GM12872 (cell line): ENCODE measurements at regions not wholly inside any gene's neighbourhood (a gene's known extent, or its start where the extent isn't known, plus 50 kb on each side); places are given as distances from the start of the nearest gene placed in this dataset.

Source experiments
- CTCF ChIP-seq: IDR thresholded peaks from 3 replicates; pipeline ENCODE4 v1.5.1; 2011; ENCODE audit warnings: low read depth, mild to moderate bottlenecking, low read length, moderate library complexity; ENCODE audit not compliant: insufficient read depth

DNA sequence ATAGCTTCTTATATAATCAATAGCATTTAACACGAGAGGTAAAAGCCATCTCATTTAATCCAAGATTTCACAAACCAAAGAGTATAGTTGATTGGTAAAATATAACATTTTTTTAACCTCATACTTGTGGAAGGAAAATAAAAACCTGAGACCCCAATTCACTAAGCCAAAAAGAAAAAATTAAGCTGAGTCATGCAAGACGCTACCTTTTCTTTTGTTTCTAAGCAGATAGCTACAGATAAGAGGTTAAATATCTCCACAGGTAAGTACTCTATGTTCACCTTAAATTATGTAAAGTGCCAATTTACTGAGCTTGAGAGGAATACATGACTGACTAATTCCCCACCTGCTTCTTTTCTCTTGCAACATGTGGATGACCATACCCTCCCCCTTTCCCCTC is 656.4 kb downstream of the MECOM start:
- TF ChIP-seq CTCF, result no peak

- TF ChIP-seq CTCF, result no peak
Measured at GRCh38 chr3:169002689-169003088, 660.8 kb downstream of the MECOM start.

- no peak for TF ChIP-seq CTCF
Measured at GRCh38 chr3:168998792-168999191, 664.7 kb downstream of the MECOM start.

GRCh38 chr3:168997488-168997887 is 666.0 kb downstream of the MECOM start:
- no peak for TF ChIP-seq CTCF

GRCh38 chr3:168996622-168997021 is 666.9 kb downstream of the MECOM start:
- TF ChIP-seq CTCF, result no peak

- TF ChIP-seq CTCF, result no peak
Measured at GRCh38 chr3:168995129-168995528, 668.4 kb downstream of the MECOM start.

- TF ChIP-seq CTCF, result no peak
Measured at GRCh38 chr3:168991803-168992202, 671.7 kb downstream of the MECOM start.

GRCh38 chr3:168990621-168991020 is 672.9 kb downstream of the MECOM start:
- TF ChIP-seq CTCF, result no peak
